GM21825 (cell line): ENCODE measurements at regions not wholly inside any gene's neighbourhood (a gene's known extent, or its start where the extent isn't known, plus 50 kb on each side); places are given as distances from the start of the nearest gene placed in this dataset.
"Not testable (repeated sequence)": the region's sequence is repeated elsewhere in the genome, so short reads cannot be mapped to it uniquely, and the experiment has no call there.

Experiments
- ATAC-seq: cut with Tn5 transposase; IDR thresholded peaks from one replicate; pipeline ENCODE4 v1.9.1; 2021; ENCODE audit warnings: mild to moderate bottlenecking, moderate library complexity; ENCODE audit not compliant: unreplicated experiment

GRCh38 chr12:124214574-124214973 is 80.3 kb upstream of the RFLNA start:
- no peak for ATAC-seq

- ATAC-seq: no peak
These were observed 77.9 kb upstream of the RFLNA start for GRCh38 chr12:124216966-124217365.

- ATAC-seq: no peak
These were observed 77.2 kb upstream of the RFLNA start for GRCh38 chr12:124217508-124218242.

GRCh38 chr12:124218243-124218560 is 76.7 kb upstream of the RFLNA start:
- ATAC-seq: no peak

DNA sequence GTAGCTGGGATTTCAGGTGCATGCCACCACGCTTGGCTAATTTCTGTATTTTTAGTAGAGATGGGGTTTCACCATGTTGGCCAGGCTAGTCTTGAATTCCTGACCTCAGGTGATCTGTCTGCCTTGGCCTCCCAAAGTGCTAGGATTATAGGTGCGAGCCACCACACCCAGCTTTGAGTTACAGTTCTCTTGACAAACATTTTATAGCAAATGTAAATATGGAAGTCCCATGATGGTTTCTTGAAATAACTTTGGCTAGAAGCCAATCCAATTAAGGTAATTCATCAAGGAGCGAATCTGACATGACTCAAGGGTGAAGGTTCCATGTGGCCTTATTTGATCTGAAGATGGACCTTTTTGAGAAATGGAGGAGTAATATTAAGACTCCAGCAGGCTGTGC is 76.2 kb upstream of the RFLNA start:
- not testable (repeated sequence) for ATAC-seq

GRCh38 chr12:124222368-124223245 is 72.3 kb upstream of the RFLNA start:
- ATAC-seq: no peak

DNA sequence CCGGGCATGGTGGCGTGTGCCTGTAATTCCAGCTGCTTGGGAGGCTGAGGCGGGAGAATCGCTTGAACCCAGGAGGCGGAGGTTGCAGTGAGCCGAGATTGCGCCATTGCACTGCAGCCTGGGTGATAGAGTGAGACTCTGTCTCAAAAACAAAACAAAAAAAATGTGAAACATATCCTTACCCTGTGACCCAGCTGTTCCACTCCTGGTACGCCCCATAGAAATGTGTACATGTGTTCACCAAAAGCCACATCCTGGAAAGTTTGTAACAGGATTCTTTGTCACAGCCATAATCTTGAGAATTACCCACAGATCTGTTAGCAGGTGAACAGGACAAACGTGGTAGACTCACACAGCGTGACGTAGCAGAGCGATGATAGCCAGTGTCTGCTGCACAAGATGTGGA is 71.2 kb upstream of the RFLNA start:
- ATAC-seq: not testable (repeated sequence)

DNA sequence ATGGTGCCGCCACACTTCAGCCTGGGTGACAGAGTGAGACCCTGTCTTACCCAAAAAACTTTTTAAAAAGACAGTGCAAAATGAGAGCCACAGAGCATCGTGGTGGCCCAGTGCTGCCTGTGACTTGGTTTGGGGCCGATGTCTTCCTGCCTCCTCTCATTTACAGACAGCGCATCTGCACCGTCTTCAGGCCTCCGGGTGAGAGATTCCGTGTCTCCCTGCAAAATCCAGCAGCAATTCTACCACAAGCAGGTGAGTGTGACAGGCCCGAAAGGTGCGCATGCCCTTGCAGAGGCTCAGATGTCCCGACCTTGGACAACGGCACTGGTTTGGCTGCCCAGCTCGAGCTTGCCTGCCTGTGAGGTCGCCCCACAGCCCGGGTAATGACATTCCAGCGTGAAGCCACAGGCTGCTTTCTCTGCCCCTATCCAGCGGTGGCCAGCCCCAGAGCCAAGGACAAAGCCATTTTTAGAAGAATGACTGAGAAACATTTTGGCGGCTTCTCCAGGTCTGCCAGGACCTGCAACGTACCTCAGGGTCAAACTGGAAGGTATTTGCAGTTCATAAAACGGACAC is 70.3 kb upstream of the RFLNA start:
- ATAC-seq: no peak

GRCh38 chr12:124225730-124226129 is 69.2 kb upstream of the RFLNA start:
- no peak for ATAC-seq

- ATAC-seq: no peak
These were observed 66.8 kb upstream of the RFLNA start for GRCh38 chr12:124227951-124228711.

DNA sequence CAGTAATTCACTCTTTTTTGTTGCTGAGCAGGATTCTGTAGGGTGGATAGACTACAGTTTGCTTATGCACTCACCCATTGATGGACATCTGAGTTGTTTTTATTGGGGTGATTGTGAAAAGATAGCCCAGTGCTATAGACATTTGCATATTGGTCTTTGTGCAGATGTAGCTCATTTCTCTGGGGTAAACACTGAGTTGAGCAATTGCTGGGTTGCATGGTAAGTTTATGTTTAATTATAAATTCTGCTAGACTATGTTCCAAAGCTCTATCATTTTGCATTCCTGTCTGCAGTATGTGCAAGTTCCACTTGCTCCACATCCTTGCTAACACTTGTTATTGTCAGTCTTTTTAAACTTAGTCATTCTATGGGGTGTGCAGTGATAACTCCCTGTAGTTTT is 65.4 kb upstream of the RFLNA start:
- no peak for ATAC-seq

DNA sequence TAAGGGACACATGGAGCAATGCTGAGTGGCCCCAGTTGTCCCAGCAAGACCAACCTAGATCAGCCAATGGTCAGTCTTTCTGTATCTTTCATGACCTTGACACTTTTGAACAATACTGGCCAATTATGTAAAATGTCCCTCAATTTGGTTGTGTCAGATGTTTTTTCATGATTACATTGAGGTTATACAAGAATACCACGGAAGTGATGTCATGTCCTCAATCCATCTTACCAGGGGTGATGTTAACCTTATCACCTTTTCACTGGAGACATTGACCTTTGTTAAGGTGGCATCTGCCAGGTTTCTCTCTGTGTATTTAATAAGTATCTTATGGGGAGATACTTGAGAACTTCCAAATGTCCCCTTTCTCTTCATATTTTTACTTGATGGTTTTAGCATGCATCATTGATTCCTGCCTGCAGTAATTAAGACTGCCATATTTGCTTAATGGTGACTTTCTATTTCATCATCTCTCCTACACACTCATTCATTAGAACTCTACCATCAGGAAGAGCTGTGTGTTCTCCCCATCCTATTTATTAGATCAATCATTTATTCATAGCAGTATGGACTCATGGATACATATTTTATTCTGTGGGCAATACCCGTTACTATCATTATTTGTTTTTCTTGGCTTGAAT is 64.7 kb upstream of the RFLNA start:
- ATAC-seq: no peak

DNA sequence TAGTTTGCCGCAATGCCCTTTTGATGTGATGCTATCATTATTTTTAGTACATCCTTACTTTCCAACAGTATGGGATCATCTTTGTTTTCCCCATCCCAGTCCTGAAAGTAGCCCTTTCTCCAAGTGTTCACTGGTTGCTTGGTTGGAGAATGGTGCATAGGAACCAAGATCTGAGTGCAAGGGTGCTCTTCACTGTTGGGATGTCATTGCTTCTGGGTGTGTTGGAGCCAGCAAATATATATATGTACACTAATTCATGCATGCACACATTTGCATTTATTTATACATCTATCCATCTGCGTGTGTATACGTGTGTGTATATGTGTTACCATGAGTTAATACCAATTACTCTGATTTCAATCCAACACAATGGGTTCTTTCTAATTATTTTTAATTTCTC is 64.1 kb upstream of the RFLNA start:
- ATAC-seq: no peak

DNA sequence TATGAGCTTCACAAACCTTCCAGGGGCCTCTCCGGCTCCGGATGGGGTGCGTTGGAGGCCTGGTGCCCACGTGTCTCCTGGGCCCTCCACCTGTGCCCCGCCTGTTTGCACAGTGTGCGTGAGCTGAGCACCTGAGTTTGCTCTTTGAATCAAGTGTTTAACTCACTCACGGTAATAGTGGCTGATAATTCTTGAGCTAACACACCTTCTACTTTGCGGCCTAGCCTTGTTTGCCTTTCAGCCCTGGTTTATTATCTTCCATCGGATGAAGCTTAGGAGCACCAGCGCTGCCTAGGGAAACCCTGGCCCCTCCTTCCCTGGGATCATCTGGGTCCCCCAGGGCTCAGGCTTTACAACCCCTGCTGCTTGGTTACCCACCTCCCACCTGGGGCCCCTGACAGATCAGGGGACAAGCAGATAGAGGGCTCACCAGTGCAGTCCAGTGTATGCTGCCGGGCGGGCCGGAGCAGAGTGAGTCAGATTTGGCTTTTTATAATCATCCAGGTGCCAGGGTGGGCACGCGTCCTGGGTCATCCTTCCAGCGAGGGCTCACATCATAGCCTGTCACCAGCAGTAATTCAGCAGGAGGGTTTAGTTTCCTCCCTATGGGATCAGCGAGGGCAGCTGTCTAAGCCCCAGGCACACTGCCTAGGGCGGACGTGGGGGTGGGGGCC is 62.8 kb upstream of the RFLNA start:
- no peak for ATAC-seq

GRCh38 chr12:124232654-124232987 is 62.3 kb upstream of the RFLNA start:
- no peak for ATAC-seq

DNA sequence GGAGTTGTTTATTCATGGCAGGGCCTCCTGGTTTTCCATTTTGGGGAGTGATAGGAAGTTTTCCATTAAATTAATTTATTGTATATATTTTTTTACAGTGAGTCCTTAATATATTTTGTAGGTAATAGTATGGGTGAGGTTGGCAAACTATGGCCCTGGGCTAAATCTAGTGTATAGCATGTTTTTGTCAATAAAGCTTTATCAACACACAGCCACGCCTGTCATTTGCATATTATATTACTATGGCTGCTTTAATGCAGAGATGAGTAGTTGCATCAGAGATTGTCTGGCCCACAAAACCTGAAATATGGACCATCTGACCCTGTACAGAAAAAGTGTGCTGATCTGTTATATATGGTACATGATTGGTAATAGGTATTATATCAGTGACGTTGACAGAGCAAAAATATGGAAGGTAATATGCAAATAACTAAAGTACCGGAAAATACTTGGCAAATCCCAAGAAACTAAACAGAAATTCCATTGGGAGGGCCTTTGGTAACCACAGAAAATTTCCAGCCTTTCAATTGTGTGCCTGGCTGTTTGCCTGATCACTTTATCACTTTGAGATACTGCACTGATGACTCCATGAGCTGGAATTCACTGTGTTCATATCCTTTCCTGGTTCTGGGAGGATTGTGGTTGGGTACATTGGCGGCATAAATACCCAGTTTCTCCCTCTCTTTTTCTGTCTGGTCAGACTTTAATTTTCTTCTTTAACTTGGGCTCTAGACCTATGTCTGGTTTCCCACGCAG is 61.7 kb upstream of the RFLNA start:
- no peak for ATAC-seq

DNA sequence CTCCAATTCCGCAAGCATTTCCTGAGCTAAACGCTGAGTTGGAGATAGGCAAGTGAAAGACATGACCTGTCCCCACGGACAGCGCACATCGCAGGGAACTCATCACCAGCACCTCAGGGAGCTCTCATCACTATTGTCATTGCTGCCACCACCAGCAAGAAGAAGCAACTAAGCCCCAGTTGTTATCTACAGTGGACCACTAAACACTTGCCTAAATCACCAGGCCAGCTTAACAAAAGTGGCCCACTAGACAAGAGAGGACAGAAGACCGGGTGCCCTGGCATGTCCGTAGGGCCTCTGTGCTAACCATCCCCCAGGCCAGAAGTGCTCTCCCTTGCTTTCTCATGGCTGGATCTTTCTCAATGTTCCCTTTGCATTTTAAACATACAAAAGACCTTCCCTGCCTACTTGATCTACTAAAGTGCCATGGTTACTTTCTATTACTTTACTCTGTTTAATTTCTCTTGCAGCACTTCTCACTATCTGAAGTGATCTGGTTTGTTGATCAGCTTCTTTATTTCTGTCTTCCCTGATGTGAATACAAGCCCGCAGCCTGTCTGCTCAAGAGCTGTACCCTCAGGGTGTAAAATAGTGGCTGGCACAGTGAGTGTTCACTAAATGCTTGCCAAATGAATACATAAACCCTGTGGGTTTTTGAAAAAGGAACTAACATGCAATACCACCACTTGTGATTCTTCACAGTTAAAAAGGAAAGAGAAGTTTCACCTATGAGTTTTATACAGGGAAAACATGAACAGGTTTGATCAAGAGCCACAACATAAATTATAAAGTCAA is 60.9 kb upstream of the RFLNA start:
- no peak for ATAC-seq

DNA sequence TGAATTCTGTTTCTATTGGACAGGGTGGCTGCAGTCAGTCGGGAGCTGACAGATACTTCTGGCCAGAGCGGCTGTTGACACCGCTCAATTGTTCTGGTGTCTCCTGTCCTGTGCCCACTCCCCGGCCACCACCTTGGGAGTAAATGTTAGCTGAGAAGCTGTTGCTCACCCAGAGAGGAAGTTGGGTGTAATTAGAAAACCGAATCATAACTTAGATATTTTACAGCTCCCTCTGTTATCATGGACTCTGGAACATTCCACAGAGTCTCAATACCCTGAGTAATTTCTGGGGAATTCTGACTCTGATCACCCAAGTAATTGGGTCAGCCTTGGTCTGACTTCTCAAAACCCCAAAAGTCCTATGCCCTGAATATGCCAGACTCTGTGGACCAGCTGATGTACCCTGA is 58.3 kb upstream of the RFLNA start:
- ATAC-seq: no peak

- ATAC-seq: no peak
These were observed 56.0 kb upstream of the RFLNA start for GRCh38 chr12:124238886-124239285.
